Smooth muscle cell (in vitro differentiated cells): ENCODE measurements at regions not wholly inside any gene's neighbourhood (a gene's known extent, or its start where the extent isn't known, plus 50 kb on each side); places are given as distances from the start of the nearest gene placed in this dataset.

ENCODE experiments used
- DNase-seq: peaks from one replicate; lab custom pipeline; 2025; ENCODE audit not compliant: unreplicated experiment; lab: John Stamatoyannopoulos, UW
- H2AFZ ChIP-seq: fragments of 200-600 bp; sonication (generic); 2 replicates; pipeline ENCODE4 v1.6.0; 2016; ENCODE audit warnings: antibody characterized with exemption, low read depth, mild to moderate bottlenecking
- H3F3A ChIP-seq: fragments of 200-600 bp; sonication (generic); 2 replicates; pipeline ENCODE4 v1.6.0; 2017; ENCODE audit warnings: antibody characterized with exemption, low read depth
- H3K27ac ChIP-seq: fragments of 200-600 bp; sonication (generic); 2 replicates; pipeline ENCODE4 v1.5.1; 2016; ENCODE audit warnings: low read depth, mild to moderate bottlenecking
- H3K27me3 ChIP-seq: fragments of 200-600 bp; sonication (generic); 2 replicates; pipeline ENCODE4 v1.6.1; 2016; ENCODE audit warnings: low read depth, mild to moderate bottlenecking
- H3K36me3 ChIP-seq: fragments of 200-600 bp; sonication (generic); 2 replicates; pipeline ENCODE4 v1.5.1; 2016; ENCODE audit warnings: low read depth
- H3K4me1 ChIP-seq: fragments of 200-600 bp; sonication (generic); 2 replicates; pipeline ENCODE4 v1.5.1; 2016; ENCODE audit warnings: low read depth
- H3K4me2 ChIP-seq: fragments of 200-600 bp; sonication (generic); 2 replicates; pipeline ENCODE4 v1.6.0; 2016; ENCODE audit warnings: mild to moderate bottlenecking
- H3K4me3 ChIP-seq: fragments of 200-600 bp; sonication (generic); 2 replicates; pipeline ENCODE4 v1.5.1; 2016; ENCODE audit warnings: mild to moderate bottlenecking
- H3K79me2 ChIP-seq: fragments of 200-600 bp; sonication (generic); 2 replicates; pipeline ENCODE4 v1.6.0; 2016; ENCODE audit warnings: low read depth, mild to moderate bottlenecking
- H3K9ac ChIP-seq: fragments of 200-600 bp; sonication (generic); 2 replicates; pipeline ENCODE4 v1.6.0; 2016; ENCODE audit warnings: low read depth
- H3K9me3 ChIP-seq: fragments of 200-600 bp; sonication (generic); replicated peaks from 2 replicates; pipeline ENCODE4 v1.5.1; 2016; ENCODE audit warnings: low read depth
- H4K20me1 ChIP-seq: fragments of 200-600 bp; sonication (generic); 2 replicates; pipeline ENCODE4 v1.6.0; 2016; ENCODE audit warnings: low read depth
- WGBS: methylation state at CpG from one replicate; pipeline ENCODE4 v1.1.7; 2016; ENCODE audit warnings: low lambda C conversion rate; 5-methylcytosine and 5-hydroxymethylcytosine counted together
- TF ChIP-seq, protein P1 (sequence below): fragments of 200-600 bp; sonication (generic); IDR thresholded peaks from 2 replicates; pipeline ENCODE4 v1.5.1; 2017; ENCODE audit warnings: borderline replicate concordance, mild to moderate bottlenecking, antibody characterized with exemption; ENCODE audit not compliant: insufficient read depth, poor library complexity, severe bottlenecking

DNA sequence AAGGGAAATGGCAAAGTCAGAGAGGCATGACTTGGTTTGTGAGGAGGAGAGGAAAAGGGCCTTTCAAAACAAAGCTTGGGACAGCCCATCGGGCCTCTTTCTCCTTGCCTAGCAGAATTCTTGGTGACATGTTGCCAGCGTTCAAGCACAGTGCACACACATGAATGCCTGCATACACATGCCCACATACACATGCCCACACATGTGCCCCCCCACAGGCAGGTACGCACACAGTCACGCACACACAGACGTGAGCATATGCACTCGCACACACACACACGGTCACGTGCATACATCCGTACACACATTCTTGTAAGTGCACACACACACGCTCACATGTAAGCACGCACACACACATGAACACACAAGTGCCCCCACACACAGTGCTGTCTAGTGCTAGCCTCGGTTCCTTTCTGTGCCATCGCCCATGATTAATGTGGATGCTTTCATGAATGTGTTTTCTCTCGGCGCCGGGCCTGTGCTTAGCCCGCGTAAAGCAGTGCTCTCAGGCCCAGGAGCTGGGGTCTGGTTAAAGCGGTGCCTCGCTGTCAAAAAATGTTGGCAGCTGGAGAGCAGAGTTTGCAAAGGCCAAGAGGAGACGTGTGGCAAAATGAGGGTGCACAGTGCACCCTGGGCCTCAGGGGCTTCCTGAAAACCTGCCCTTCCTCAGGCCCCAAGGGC, 328.8 kb upstream of the DIO3 start:
- no peak overlapping the region for H3K9ac ChIP-seq
- H3K9me3 ChIP-seq, result no peaks in the 10 kb centered on the region
- no peaks in the 10 kb centered on the region for H3K79me2 ChIP-seq
- H2AFZ ChIP-seq, result no peak overlapping the region
- peaks cover 6% of the 10 kb centered on the region for H3K4me1 ChIP-seq
- H3K27ac ChIP-seq, result no peak overlapping the region
- no peak for DNase-seq
- H3F3A ChIP-seq, result no peaks in the 10 kb centered on the region
- H3K27me3 ChIP-seq, result no peaks in the 10 kb centered on the region
- no peaks in the 10 kb centered on the region for H4K20me1 ChIP-seq
- no peak overlapping the region for H3K4me2 ChIP-seq
- H3K4me3 ChIP-seq, result no peak overlapping the region
- TF ChIP-seq, protein P1, sequence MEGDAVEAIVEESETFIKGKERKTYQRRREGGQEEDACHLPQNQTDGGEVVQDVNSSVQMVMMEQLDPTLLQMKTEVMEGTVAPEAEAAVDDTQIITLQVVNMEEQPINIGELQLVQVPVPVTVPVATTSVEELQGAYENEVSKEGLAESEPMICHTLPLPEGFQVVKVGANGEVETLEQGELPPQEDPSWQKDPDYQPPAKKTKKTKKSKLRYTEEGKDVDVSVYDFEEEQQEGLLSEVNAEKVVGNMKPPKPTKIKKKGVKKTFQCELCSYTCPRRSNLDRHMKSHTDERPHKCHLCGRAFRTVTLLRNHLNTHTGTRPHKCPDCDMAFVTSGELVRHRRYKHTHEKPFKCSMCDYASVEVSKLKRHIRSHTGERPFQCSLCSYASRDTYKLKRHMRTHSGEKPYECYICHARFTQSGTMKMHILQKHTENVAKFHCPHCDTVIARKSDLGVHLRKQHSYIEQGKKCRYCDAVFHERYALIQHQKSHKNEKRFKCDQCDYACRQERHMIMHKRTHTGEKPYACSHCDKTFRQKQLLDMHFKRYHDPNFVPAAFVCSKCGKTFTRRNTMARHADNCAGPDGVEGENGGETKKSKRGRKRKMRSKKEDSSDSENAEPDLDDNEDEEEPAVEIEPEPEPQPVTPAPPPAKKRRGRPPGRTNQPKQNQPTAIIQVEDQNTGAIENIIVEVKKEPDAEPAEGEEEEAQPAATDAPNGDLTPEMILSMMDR, result no peak
- H3K36me3 ChIP-seq, result no peaks in the 10 kb centered on the region
- WGBS, result 82% methylated on average over 20 of the region's 21 CpGs

DNA sequence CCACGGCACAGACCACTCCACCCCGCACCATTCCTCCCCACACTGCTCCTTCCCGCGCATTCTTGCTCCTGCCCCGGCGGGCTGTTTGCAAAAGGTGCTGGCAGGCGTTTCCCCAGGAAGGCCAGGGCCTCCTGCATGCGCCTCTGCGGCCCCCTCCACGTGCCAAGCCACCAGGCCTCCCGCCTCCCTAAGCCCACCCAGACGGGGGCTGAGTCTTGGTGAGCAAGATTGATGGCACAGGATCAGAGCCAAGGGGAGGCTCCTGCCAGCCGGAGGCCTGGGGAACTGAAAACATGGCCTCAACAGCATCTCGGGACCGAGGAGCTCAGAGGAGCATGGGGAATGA, 328.3 kb upstream of the DIO3 start:
- H3K36me3 ChIP-seq, result no peaks in the 10 kb centered on the region
- H3K9ac ChIP-seq, result no peak overlapping the region
- H3K4me3 ChIP-seq, result no peak overlapping the region
- H3K9me3 ChIP-seq, result no peaks in the 10 kb centered on the region
- no peaks in the 10 kb centered on the region for H3F3A ChIP-seq
- H3K4me1 ChIP-seq, result peaks cover 6% of the 10 kb centered on the region
- no peaks in the 10 kb centered on the region for H3K79me2 ChIP-seq
- 84% methylated on average over 15 of the region's 15 CpGs for WGBS
- H3K27ac ChIP-seq, result no peak overlapping the region
- no peak overlapping the region for H2AFZ ChIP-seq
- no peak for DNase-seq
- no peak overlapping the region for H3K4me2 ChIP-seq
- H3K27me3 ChIP-seq, result no peaks in the 10 kb centered on the region
- no peaks in the 10 kb centered on the region for H4K20me1 ChIP-seq
- TF ChIP-seq, protein P1, result no peak

DNA sequence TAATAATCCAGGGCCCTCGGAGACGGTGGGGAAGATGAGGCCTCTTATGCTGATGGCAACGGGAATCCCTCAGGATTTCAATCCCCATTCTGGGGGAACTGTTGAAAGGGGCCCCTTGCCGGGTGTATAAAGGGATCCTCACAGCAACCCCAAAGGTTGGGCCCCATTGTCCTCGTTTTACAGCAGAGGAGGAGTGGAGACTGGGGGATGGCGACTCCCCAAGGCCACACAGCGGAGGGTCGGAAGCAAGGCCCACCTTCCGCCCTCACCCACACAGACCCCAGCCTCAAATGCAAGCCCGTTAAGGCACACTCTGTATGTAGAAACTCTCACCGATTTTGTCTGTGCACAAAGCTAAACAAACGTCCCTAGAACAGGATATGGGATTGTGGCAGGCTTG, 327.9 kb upstream of the DIO3 start:
- H3F3A ChIP-seq, result no peaks in the 10 kb centered on the region
- no peaks in the 10 kb centered on the region for H3K9me3 ChIP-seq
- H3K27me3 ChIP-seq, result no peaks in the 10 kb centered on the region
- H3K36me3 ChIP-seq, result no peaks in the 10 kb centered on the region
- H3K4me1 ChIP-seq, result peaks cover 6% of the 10 kb centered on the region
- H3K79me2 ChIP-seq, result no peaks in the 10 kb centered on the region
- TF ChIP-seq, protein P1, result no peak
- no peak overlapping the region for H2AFZ ChIP-seq
- no peak overlapping the region for H3K4me3 ChIP-seq
- DNase-seq, result no peak
- no peak overlapping the region for H3K4me2 ChIP-seq
- H3K27ac ChIP-seq, result no peak overlapping the region
- 83% methylated on average over 12 of the region's 12 CpGs for WGBS
- H4K20me1 ChIP-seq, result no peaks in the 10 kb centered on the region
- no peak overlapping the region for H3K9ac ChIP-seq

DNA sequence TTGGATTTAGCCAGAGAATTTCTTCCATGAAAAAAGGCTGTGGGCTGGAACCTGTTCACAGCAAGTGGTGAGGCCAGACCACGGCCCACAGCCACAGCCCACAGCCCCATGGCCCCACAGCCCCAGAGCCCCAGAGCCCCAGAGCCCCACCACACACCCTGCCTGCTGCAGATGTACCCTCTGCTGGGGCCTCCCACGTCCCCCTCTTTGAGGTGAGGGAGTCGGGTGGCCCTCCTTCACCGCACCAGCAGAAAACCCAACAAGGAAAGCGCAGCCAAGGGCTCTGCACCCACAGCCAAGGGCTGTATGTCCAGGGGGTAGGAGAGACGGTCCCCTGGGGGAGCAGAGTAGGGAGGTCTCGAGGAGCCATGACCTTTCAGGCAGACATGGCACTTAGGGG, 327.5 kb upstream of the DIO3 start:
- H3K4me3 ChIP-seq, result no peak overlapping the region
- H3K36me3 ChIP-seq, result no peaks in the 10 kb centered on the region
- H2AFZ ChIP-seq, result no peak overlapping the region
- H3K9ac ChIP-seq, result no peak overlapping the region
- no peak overlapping the region for H3K27ac ChIP-seq
- no peaks in the 10 kb centered on the region for H4K20me1 ChIP-seq
- no peaks in the 10 kb centered on the region for H3K27me3 ChIP-seq
- H3K79me2 ChIP-seq, result no peaks in the 10 kb centered on the region
- WGBS, result 84% methylated on average over 7 of the region's 7 CpGs
- H3K4me2 ChIP-seq, result no peak overlapping the region
- peaks cover 6% of the 10 kb centered on the region for H3K4me1 ChIP-seq
- no peak for DNase-seq
- H3F3A ChIP-seq, result no peaks in the 10 kb centered on the region
- TF ChIP-seq, protein P1, result no peak
- no peaks in the 10 kb centered on the region for H3K9me3 ChIP-seq
